SK-N-MC (cell line): ENCODE measurements at regions not wholly inside any gene's neighbourhood (a gene's known extent, or its start where the extent isn't known, plus 50 kb on each side); places are given as distances from the start of the nearest gene placed in this dataset.

Source experiments
- EZH2 ChIP-seq: fragments of 200-600 bp; sonication (generic); IDR thresholded peaks from one replicate; pipeline ENCODE4 v1.6.1; 2017; ENCODE audit warnings: antibody characterized with exemption
- FOXP2 ChIP-seq: optimal IDR thresholded peaks from 2 replicates; pipeline ENCODE3; 2011; ENCODE audit warnings: mild to moderate bottlenecking, moderate library complexity; ENCODE audit not compliant: insufficient read depth; ENCODE audit errors: extremely low read length, control extremely low read depth
- POLR2AphosphoS5 ChIP-seq: IDR thresholded peaks from 2 replicates; pipeline ENCODE4 v1.6.1; 2012; ENCODE audit warnings: mild to moderate bottlenecking, low read depth, low read length, borderline replicate concordance

- TF ChIP-seq POLR2AphosphoS5 (no peak), EZH2 (no peak), FOXP2 (no peak)
Measured at GRCh38 chr14:58718226-58719205, 80.8 kb downstream of the DACT1 start.
